Skeletal muscle satellite cell (primary cell): ENCODE measurements at regions not wholly inside any gene's neighbourhood (a gene's known extent, or its start where the extent isn't known, plus 50 kb on each side); places are given as distances from the start of the nearest gene placed in this dataset.

ENCODE experiments used
- H3K27me3 ChIP-seq: 2 replicates; pipeline ENCODE4 v1.7.0; 2013; ENCODE audit warnings: low read length; ENCODE audit not compliant: control insufficient read depth, insufficient read depth
- H3K36me3 ChIP-seq: 2 replicates; pipeline ENCODE4 v1.7.0; 2013; ENCODE audit warnings: mild to moderate bottlenecking, control low read depth, low read length; ENCODE audit not compliant: insufficient read depth
- H3K4me1 ChIP-seq: 2 replicates; pipeline ENCODE4 v1.7.0; 2013; ENCODE audit warnings: low read length; ENCODE audit not compliant: control insufficient read depth, insufficient read depth
- H3K4me2 ChIP-seq: 2 replicates; pipeline ENCODE4 v1.7.0; 2013; ENCODE audit warnings: mild to moderate bottlenecking, low read length
- H3K4me3 ChIP-seq: 2 replicates; pipeline ENCODE4 v1.7.0; 2013; ENCODE audit warnings: low read length
- H3K9ac ChIP-seq: 2 replicates; pipeline ENCODE4 v1.7.0; 2013; ENCODE audit warnings: mild to moderate bottlenecking, low read depth, low read length, moderate library complexity
- H3K9me3 ChIP-seq: replicated peaks from 2 replicates; pipeline ENCODE4 v1.7.0; 2013; ENCODE audit warnings: mild to moderate bottlenecking, control low read depth, low read length

GRCh38 chr10:57806675-57807074, 461.0 kb downstream of the IPMK start:
- Histone ChIP-seq H3K4me3 (no peak overlapping the region), H3K9ac (no peak overlapping the region), H3K4me1 (no peaks in the 10 kb centered on the region), H3K4me2 (no peak overlapping the region), H3K9me3 (no peaks in the 10 kb centered on the region), H3K36me3 (no peaks in the 10 kb centered on the region), H3K27me3 (peaks cover 4% of the 10 kb centered on the region)

- Histone ChIP-seq H3K4me2 (no peak overlapping the region), H3K27me3 (peaks cover 8% of the 10 kb centered on the region), H3K9me3 (no peaks in the 10 kb centered on the region), H3K4me3 (no peak overlapping the region), H3K36me3 (no peaks in the 10 kb centered on the region), H3K4me1 (no peaks in the 10 kb centered on the region), H3K9ac (no peak overlapping the region)
Observed at GRCh38 chr10:57799625-57800024, 468.1 kb downstream of the IPMK start.

- Histone ChIP-seq H3K9ac (no peak overlapping the region), H3K9me3 (no peaks in the 10 kb centered on the region), H3K4me2 (no peak overlapping the region), H3K27me3 (peaks cover 8% of the 10 kb centered on the region), H3K4me1 (no peaks in the 10 kb centered on the region), H3K36me3 (no peaks in the 10 kb centered on the region), H3K4me3 (no peak overlapping the region)
Observed at GRCh38 chr10:57798830-57799229, 468.9 kb downstream of the IPMK start.

- no peaks in the 10 kb centered on the region for H3K4me1 ChIP-seq
- peaks cover 5% of the 10 kb centered on the region for H3K27me3 ChIP-seq
- H3K36me3 ChIP-seq = no peaks in the 10 kb centered on the region
- H3K4me3 ChIP-seq = no peak overlapping the region
- H3K9me3 ChIP-seq = no peaks in the 10 kb centered on the region
- no peak overlapping the region for H3K4me2 ChIP-seq
- H3K9ac ChIP-seq = no peak overlapping the region
Observed at GRCh38 chr10:57791546-57791945, 476.1 kb downstream of the IPMK start.

GRCh38 chr10:57790703-57791102, 477.0 kb downstream of the IPMK start:
- Histone ChIP-seq H3K9me3 (no peaks in the 10 kb centered on the region), H3K9ac (no peak overlapping the region), H3K36me3 (no peaks in the 10 kb centered on the region), H3K4me3 (no peak overlapping the region), H3K4me1 (no peaks in the 10 kb centered on the region), H3K4me2 (no peak overlapping the region), H3K27me3 (peaks cover 5% of the 10 kb centered on the region)

- no peak overlapping the region for H3K9ac ChIP-seq
- H3K4me1 ChIP-seq = no peaks in the 10 kb centered on the region
- no peaks in the 10 kb centered on the region for H3K9me3 ChIP-seq
- peaks cover 5% of the 10 kb centered on the region for H3K27me3 ChIP-seq
- H3K36me3 ChIP-seq = no peaks in the 10 kb centered on the region
- H3K4me2 ChIP-seq = no peak overlapping the region
- no peak overlapping the region for H3K4me3 ChIP-seq
Observed at GRCh38 chr10:57788117-57788516, 479.6 kb downstream of the IPMK start.

GRCh38 chr10:57786850-57787750, 480.6 kb downstream of the IPMK start:
- Histone ChIP-seq H3K27me3 (peaks cover 5% of the 10 kb centered on the region), H3K4me3 (no peak overlapping the region), H3K9me3 (no peaks in the 10 kb centered on the region), H3K4me1 (no peaks in the 10 kb centered on the region), H3K9ac (no peak overlapping the region), H3K4me2 (no peak overlapping the region), H3K36me3 (no peaks in the 10 kb centered on the region)

GRCh38 chr10:57786331-57786730, 481.4 kb downstream of the IPMK start:
- no peak overlapping the region for H3K4me3 ChIP-seq
- no peaks in the 10 kb centered on the region for H3K36me3 ChIP-seq
- peaks cover 5% of the 10 kb centered on the region for H3K27me3 ChIP-seq
- no peaks in the 10 kb centered on the region for H3K4me1 ChIP-seq
- H3K9me3 ChIP-seq = no peaks in the 10 kb centered on the region
- H3K9ac ChIP-seq = no peak overlapping the region
- H3K4me2 ChIP-seq = no peak overlapping the region

- Histone ChIP-seq H3K4me1 (no peaks in the 10 kb centered on the region), H3K36me3 (no peaks in the 10 kb centered on the region), H3K4me3 (no peak overlapping the region), H3K9ac (no peak overlapping the region), H3K27me3 (peaks cover 5% of the 10 kb centered on the region), H3K9me3 (no peaks in the 10 kb centered on the region), H3K4me2 (no peak overlapping the region)
Observed at GRCh38 chr10:57785546-57785945, 482.1 kb downstream of the IPMK start.

- Histone ChIP-seq H3K9me3 (no peaks in the 10 kb centered on the region), H3K4me3 (no peak overlapping the region), H3K4me1 (no peaks in the 10 kb centered on the region), H3K4me2 (no peak overlapping the region), H3K27me3 (peaks cover 5% of the 10 kb centered on the region), H3K9ac (no peak overlapping the region), H3K36me3 (no peaks in the 10 kb centered on the region)
Observed at GRCh38 chr10:57785068-57785467, 482.6 kb downstream of the IPMK start.

- H3K9me3 ChIP-seq = no peaks in the 10 kb centered on the region
- no peak overlapping the region for H3K9ac ChIP-seq
- H3K27me3 ChIP-seq = no peaks in the 10 kb centered on the region
- H3K36me3 ChIP-seq = no peaks in the 10 kb centered on the region
- H3K4me2 ChIP-seq = no peak overlapping the region
- no peaks in the 10 kb centered on the region for H3K4me1 ChIP-seq
- H3K4me3 ChIP-seq = no peak overlapping the region
Observed at GRCh38 chr10:57776688-57777432, 490.8 kb downstream of the IPMK start.
